A673 (cell line): ENCODE measurements at regions not wholly inside any gene's neighbourhood (a gene's known extent, or its start where the extent isn't known, plus 50 kb on each side); places are given as distances from the start of the nearest gene placed in this dataset.

Source experiments
- BruUV-seq: library from RNA; stranded (reverse); fragments of 400-500 nt; replicated peaks from 2 replicates; lab custom pipeline; 2021; lab: Mats Ljungman, UMichigan
- CTCF ChIA-PET: fragments of 300-600 bp; sonication (Branson Sonifier 250); formaldehyde crosslinking; loops from one replicate; lab custom pipeline; 2022; ENCODE audit warnings: antibody characterized with exemption; lab: Charles Lee
- POLR2A ChIA-PET: fragments of 300-600 bp; sonication (Branson Sonifier 250); formaldehyde crosslinking; loops from one replicate; lab custom pipeline; 2022; ENCODE audit warnings: antibody characterized with exemption; ENCODE audit not compliant: low non-redundant PET; lab: Charles Lee
- DNase-seq: peaks from one replicate; pipeline ENCODE4 v3.0.0-alpha.2; 2015; ENCODE audit warnings: low spot score
- H3K27ac ChIP-seq: fragments of 200-600 bp; sonication (generic); 2 replicates; pipeline ENCODE4 v1.5.1; 2016; ENCODE audit warnings: mixed run types, low read depth, mild to moderate bottlenecking, mixed read lengths, antibody characterized with exemption, low read length; ENCODE audit not compliant: poor library complexity, severe bottlenecking
- H3K27me3 ChIP-seq: fragments of 200-600 bp; sonication (generic); replicated peaks from 2 replicates; pipeline ENCODE4 v1.6.1; 2017; ENCODE audit warnings: mixed run types, low read depth, mild to moderate bottlenecking, mixed read lengths, antibody characterized with exemption, low read length; ENCODE audit not compliant: insufficient read depth, poor library complexity
- H3K36me3 ChIP-seq: fragments of 200-600 bp; sonication (generic); 2 replicates; pipeline ENCODE4 v1.6.1; 2016; ENCODE audit warnings: mixed run types, mild to moderate bottlenecking, mixed read lengths, antibody characterized with exemption, low read length; ENCODE audit not compliant: insufficient read depth, poor library complexity, severe bottlenecking
- H3K4me1 ChIP-seq: fragments of 200-600 bp; sonication (generic); 2 replicates; pipeline ENCODE4 v1.6.1; 2017; ENCODE audit warnings: mixed run types, mild to moderate bottlenecking, mixed read lengths, antibody characterized with exemption, low read length; ENCODE audit not compliant: insufficient read depth, poor library complexity, severe bottlenecking
- H3K4me3 ChIP-seq: fragments of 200-600 bp; sonication (generic); 2 replicates; pipeline ENCODE4 v1.5.1; 2016; ENCODE audit warnings: low read depth, mixed run types, mild to moderate bottlenecking, mixed read lengths, low read length; ENCODE audit not compliant: poor library complexity, severe bottlenecking
- H3K9me3 ChIP-seq: fragments of 200-600 bp; sonication (generic); 2 replicates; pipeline ENCODE4 v1.6.1; 2016; ENCODE audit warnings: mixed run types, low read depth, mild to moderate bottlenecking, mixed read lengths, antibody characterized with exemption, low read length; ENCODE audit not compliant: poor library complexity, severe bottlenecking
- CTCF ChIP-seq: fragments of 300-800, 200-600 bp; sonication (generic); conservative IDR thresholded peaks from 2 replicates; pipeline ENCODE4 v1.5.1; 2017; ENCODE audit warnings: low read depth, mild to moderate bottlenecking, antibody characterized with exemption, low read length, moderate library complexity, mixed read lengths
- EZH2 ChIP-seq: fragments of 200-600 bp; sonication (generic); IDR thresholded peaks from 2 replicates; pipeline ENCODE4 v1.6.1; 2017; ENCODE audit warnings: borderline replicate concordance, low read depth, mild to moderate bottlenecking, mixed read lengths, antibody characterized with exemption, low read length; ENCODE audit not compliant: poor library complexity, severe bottlenecking
- intact Hi-C: fragments of 100-400 bp; cut with micrococcal nuclease; formaldehyde crosslinking; loops from one replicate; pipeline ENCODE4 v1.10.0; 2022; ENCODE audit not compliant: unreplicated experiment

GRCh38 chr16:79339863-79340262 lies 260.7 kb downstream of the MAF start:
- no peaks in the 10 kb centered on the region for H3K36me3 ChIP-seq
- H3K27ac ChIP-seq: no peak overlapping the region
- intact Hi-C loops: no loop called here
- no peaks in the 10 kb centered on the region for H3K9me3 ChIP-seq
- DNase-seq: no peak
- TF ChIP-seq EZH2 (no peak), CTCF (no peak)
- no TSS peak for BruUV-seq
- no peaks in the 10 kb centered on the region for H3K27me3 ChIP-seq
- ChIA-PET POLR2A (no interaction called here), CTCF (no interaction called here)
- no peak overlapping the region for H3K4me3 ChIP-seq
- no peaks in the 10 kb centered on the region for H3K4me1 ChIP-seq

- Histone ChIP-seq H3K4me1 (no peaks in the 10 kb centered on the region), H3K27me3 (no peaks in the 10 kb centered on the region), H3K4me3 (no peak overlapping the region), H3K27ac (no peak overlapping the region), H3K9me3 (no peaks in the 10 kb centered on the region), H3K36me3 (no peaks in the 10 kb centered on the region)
- intact Hi-C loops: no loop called here
- DNase-seq: no peak
- BruUV-seq: no TSS peak
- ChIA-PET CTCF (no interaction called here), POLR2A (no interaction called here)
- no peak for TF ChIP-seq CTCF
- TF ChIP-seq EZH2: no peak
These were observed 262.6 kb downstream of the MAF start for GRCh38 chr16:79337906-79338305.

GRCh38 chr16:79336437-79337229 lies 263.9 kb downstream of the MAF start:
- intact Hi-C loops: no loop called here
- POLR2A ChIA-PET: no interaction called here
- no peak for DNase-seq
- no peak overlapping the region for H3K27ac ChIP-seq
- TF ChIP-seq CTCF (no peak), EZH2 (no peak)
- no peak overlapping the region for H3K4me3 ChIP-seq
- no peaks in the 10 kb centered on the region for H3K36me3 ChIP-seq
- no peaks in the 10 kb centered on the region for H3K27me3 ChIP-seq
- H3K9me3 ChIP-seq: no peaks in the 10 kb centered on the region
- H3K4me1 ChIP-seq: no peaks in the 10 kb centered on the region
- no TSS peak for BruUV-seq
- CTCF ChIA-PET: no interaction called here
